H1 (cell line): ENCODE measurements at regions not wholly inside any gene's neighbourhood (a gene's known extent, or its start where the extent isn't known, plus 50 kb on each side); places are given as distances from the start of the nearest gene placed in this dataset.

Experiments
- BCL11A ChIP-seq, 2 experiments: IDR thresholded peaks; one replicate each; pipeline ENCODE4 v1.6.1; 2011; ENCODE audit warnings: low read depth in 2 of 2, low read length in 2 of 2, mild to moderate bottlenecking in 2 of 2
- EZH2 ChIP-seq: fragments of 200-600 bp; sonication (generic); IDR thresholded peaks from 2 replicates; pipeline ENCODE4 v1.7.1; 2012; ENCODE audit warnings: low read depth, mild to moderate bottlenecking, moderate library complexity, low read length, inconsistent platforms; ENCODE audit not compliant: severe bottlenecking
- JUN ChIP-seq: IDR thresholded peaks from 2 replicates; pipeline ENCODE4 v1.6.1; 2011; ENCODE audit warnings: low read depth, mild to moderate bottlenecking, improper control_type of control experiment, low read length
- POLR2A ChIP-seq, 2 experiments: IDR thresholded peaks; 1 replicate in 1 of 2; 2 replicates in 1 of 2; pipeline ENCODE4 v1.6.1; 2011; ENCODE audit warnings: low read depth in 2 of 2, low read length in 2 of 2, mild to moderate bottlenecking in 2 of 2; ENCODE audit errors: control extremely low read depth in 1 of 2
- POLR2AphosphoS5 ChIP-seq: IDR thresholded peaks from 2 replicates; pipeline ENCODE4 v1.6.1; 2011; ENCODE audit warnings: low read depth, low read length
- RAD21 ChIP-seq, 2 experiments: IDR thresholded peaks in 1 of 2; conservative IDR thresholded peaks in 1 of 2; 2 replicates each; pipeline ENCODE4 v1.6.1; 2011; ENCODE audit warnings: low read depth in 2 of 2, low read length in 2 of 2, improper control_type of control experiment in 1 of 2, inconsistent platforms in 1 of 2, mild to moderate bottlenecking in 1 of 2, moderate library complexity in 1 of 2
- TF ChIP-seq, protein P1 (sequence below), 3 experiments: IDR thresholded peaks; 1 replicate in 2 of 3; 2 replicates in 1 of 3; pipeline versions ENCODE4 v1.5.1 to v1.6.1; 2011; ENCODE audit warnings: low read length in 3 of 3, mild to moderate bottlenecking in 3 of 3, inconsistent platforms in 2 of 3, low read depth in 1 of 3, moderate library complexity in 1 of 3; ENCODE audit not compliant: insufficient read depth in 1 of 3; ENCODE audit errors: control extremely low read depth in 1 of 3
- TF ChIP-seq, protein P2 (sequence below): IDR thresholded peaks from 2 replicates; pipeline ENCODE4 v1.6.1; 2012; ENCODE audit warnings: low read length, inconsistent platforms

DNA sequence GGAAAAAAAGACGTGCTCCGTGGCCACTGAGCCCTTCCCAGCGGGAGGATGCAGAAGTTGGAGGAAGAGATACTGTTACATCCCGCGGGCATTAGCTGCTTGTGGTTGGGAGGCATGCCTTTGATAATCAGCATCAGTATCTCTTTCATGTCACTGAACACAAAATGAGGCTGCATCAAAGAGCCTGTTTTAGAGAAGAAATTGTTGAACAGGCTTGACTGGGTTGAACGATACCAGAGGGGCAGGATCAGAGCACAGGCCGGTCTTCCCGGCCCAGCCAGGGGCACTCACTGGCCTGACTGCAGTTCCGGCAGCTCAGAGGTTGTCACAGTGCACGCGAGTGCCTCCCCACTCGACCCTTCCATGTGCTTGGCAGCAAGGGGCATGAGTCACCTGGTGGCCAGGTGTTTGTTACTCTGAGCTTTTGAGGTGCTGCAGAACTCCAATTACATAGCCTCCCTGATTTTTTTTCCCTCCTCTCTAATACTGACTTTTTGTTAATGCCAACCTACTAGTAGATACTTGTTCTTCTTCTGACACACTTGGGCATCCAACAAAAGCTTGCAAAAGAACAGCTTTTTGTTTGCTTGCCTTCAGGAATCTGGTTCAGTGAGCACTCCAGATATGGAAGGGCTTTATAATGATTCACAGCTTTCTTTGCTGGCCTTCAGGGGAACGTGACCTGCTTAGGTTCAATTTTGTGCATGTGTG, 121.6 kb downstream of the VAPA start:
- TF ChIP-seq, protein P1, sequence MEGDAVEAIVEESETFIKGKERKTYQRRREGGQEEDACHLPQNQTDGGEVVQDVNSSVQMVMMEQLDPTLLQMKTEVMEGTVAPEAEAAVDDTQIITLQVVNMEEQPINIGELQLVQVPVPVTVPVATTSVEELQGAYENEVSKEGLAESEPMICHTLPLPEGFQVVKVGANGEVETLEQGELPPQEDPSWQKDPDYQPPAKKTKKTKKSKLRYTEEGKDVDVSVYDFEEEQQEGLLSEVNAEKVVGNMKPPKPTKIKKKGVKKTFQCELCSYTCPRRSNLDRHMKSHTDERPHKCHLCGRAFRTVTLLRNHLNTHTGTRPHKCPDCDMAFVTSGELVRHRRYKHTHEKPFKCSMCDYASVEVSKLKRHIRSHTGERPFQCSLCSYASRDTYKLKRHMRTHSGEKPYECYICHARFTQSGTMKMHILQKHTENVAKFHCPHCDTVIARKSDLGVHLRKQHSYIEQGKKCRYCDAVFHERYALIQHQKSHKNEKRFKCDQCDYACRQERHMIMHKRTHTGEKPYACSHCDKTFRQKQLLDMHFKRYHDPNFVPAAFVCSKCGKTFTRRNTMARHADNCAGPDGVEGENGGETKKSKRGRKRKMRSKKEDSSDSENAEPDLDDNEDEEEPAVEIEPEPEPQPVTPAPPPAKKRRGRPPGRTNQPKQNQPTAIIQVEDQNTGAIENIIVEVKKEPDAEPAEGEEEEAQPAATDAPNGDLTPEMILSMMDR (IDR thresholded peaks at IDR 0.05; ENCODE audit: control extremely low read depth in 1 of 3, insufficient read depth in 1 of 3, low read depth in 1 of 3, low read length in 3 of 3): no peak
- TF ChIP-seq BCL11A (IDR thresholded peaks at IDR 0.05; ENCODE audit: low read depth in 2 of 2, low read length in 2 of 2): no peak
- TF ChIP-seq, protein P2, sequence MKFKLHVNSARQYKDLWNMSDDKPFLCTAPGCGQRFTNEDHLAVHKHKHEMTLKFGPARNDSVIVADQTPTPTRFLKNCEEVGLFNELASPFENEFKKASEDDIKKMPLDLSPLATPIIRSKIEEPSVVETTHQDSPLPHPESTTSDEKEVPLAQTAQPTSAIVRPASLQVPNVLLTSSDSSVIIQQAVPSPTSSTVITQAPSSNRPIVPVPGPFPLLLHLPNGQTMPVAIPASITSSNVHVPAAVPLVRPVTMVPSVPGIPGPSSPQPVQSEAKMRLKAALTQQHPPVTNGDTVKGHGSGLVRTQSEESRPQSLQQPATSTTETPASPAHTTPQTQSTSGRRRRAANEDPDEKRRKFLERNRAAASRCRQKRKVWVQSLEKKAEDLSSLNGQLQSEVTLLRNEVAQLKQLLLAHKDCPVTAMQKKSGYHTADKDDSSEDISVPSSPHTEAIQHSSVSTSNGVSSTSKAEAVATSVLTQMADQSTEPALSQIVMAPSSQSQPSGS: no peak
- TF ChIP-seq POLR2AphosphoS5: no peak
- no peak for TF ChIP-seq JUN
- no peak for TF ChIP-seq RAD21 (IDR thresholded peaks at IDR 0.05 in 1 of 2, conservative IDR thresholded peaks at IDR 0.05 in 1 of 2; ENCODE audit: low read depth in 2 of 2, low read length in 2 of 2)
- TF ChIP-seq EZH2: no peak
- no peak for TF ChIP-seq POLR2A (IDR thresholded peaks at IDR 0.05; ENCODE audit: control extremely low read depth in 1 of 2, low read depth in 2 of 2, low read length in 2 of 2)
